Liver (tissue), 8 donors: ENCODE measurements at regions not wholly inside any gene's neighbourhood (a gene's known extent, or its start where the extent isn't known, plus 50 kb on each side); places are given as distances from the start of the nearest gene placed in this dataset.

Experiments
- DNase-seq: peaks from one replicate; pipeline ENCODE4 v3.0.0-alpha.2; 2017; ENCODE audit warnings: low spot score
- H3K27ac ChIP-seq, 2 donors: one replicate each; pipeline ENCODE4 v1.7.0; 2013; ENCODE audit warnings: inconsistent platforms in 2 of 2, low read length in 2 of 2, control low read depth in 1 of 2, low read depth in 1 of 2, mild to moderate bottlenecking in 1 of 2
- H3K27me3 ChIP-seq, 4 donors: one replicate each; pipeline versions ENCODE4 v1.6.1 to v1.7.0; 2013; ENCODE audit warnings: low read length in 3 of 4, inconsistent platforms in 1 of 4, mild to moderate bottlenecking in 1 of 4, moderate library complexity in 1 of 4; ENCODE audit not compliant: control insufficient read depth in 4 of 4, insufficient read depth in 4 of 4
- H3K36me3 ChIP-seq, 4 donors: one replicate each; pipeline versions ENCODE4 v1.6.1 to v1.7.0; 2013; ENCODE audit warnings: low read length in 3 of 4, mild to moderate bottlenecking in 3 of 4, low read depth in 1 of 4, moderate library complexity in 1 of 4; ENCODE audit not compliant: control insufficient read depth in 4 of 4, insufficient read depth in 3 of 4
- H3K4me1 ChIP-seq, 4 donors: one replicate each; pipeline versions ENCODE4 v1.6.1 to v1.7.0; 2013; ENCODE audit warnings: low read length in 3 of 4, mild to moderate bottlenecking in 3 of 4, moderate library complexity in 1 of 4; ENCODE audit not compliant: control insufficient read depth in 4 of 4, insufficient read depth in 4 of 4
- H3K4me3 ChIP-seq, 3 donors: one replicate each; pipeline versions ENCODE4 v1.6.1 to v1.7.0; 2013; ENCODE audit warnings: low read length in 3 of 3, control low read depth in 1 of 3, low read depth in 1 of 3, mild to moderate bottlenecking in 1 of 3
- H3K9ac ChIP-seq, 2 donors: one replicate each; pipeline ENCODE4 v1.7.0; 2013; ENCODE audit warnings: low read length in 2 of 2, mild to moderate bottlenecking in 2 of 2, moderate library complexity in 2 of 2, control low read depth in 1 of 2, low read depth in 1 of 2
- H3K9me3 ChIP-seq, 4 donors: one replicate each; pipeline versions ENCODE4 v1.6.1 to v1.7.0; 2013; ENCODE audit warnings: low read length in 3 of 4; ENCODE audit not compliant: control insufficient read depth in 4 of 4
- EGR1 ChIP-seq, 2 donors: IDR thresholded peaks; 2 replicates each; pipeline ENCODE4 v1.6.1; 2016 to 2018; ENCODE audit warnings: antibody characterized with exemption in 2 of 2, low read depth in 2 of 2
- FOXA1 ChIP-seq: IDR thresholded peaks from 2 replicates; pipeline ENCODE4 v1.6.1; 2016; ENCODE audit warnings: antibody characterized with exemption
- FOXA2 ChIP-seq: IDR thresholded peaks from 2 replicates; pipeline ENCODE4 v1.6.1; 2016; ENCODE audit warnings: antibody characterized with exemption
- GABPA ChIP-seq, 2 donors: IDR thresholded peaks in 1 of 2; conservative IDR thresholded peaks in 1 of 2; 2 replicates each; pipeline ENCODE4 v1.6.1; 2016; ENCODE audit warnings: antibody characterized with exemption in 2 of 2, mild to moderate bottlenecking in 1 of 2, moderate library complexity in 1 of 2
- HNF4A ChIP-seq, 2 donors: conservative IDR thresholded peaks; 2 replicates each; pipeline ENCODE4 v1.6.1; 2016; ENCODE audit warnings: antibody characterized with exemption in 2 of 2, mild to moderate bottlenecking in 2 of 2
- HNF4G ChIP-seq: IDR thresholded peaks from 2 replicates; pipeline ENCODE4 v1.6.1; 2016; ENCODE audit warnings: antibody characterized with exemption
- JUND ChIP-seq, 2 donors: IDR thresholded peaks; 2 replicates each; pipeline ENCODE4 v1.6.1; 2016; ENCODE audit warnings: antibody characterized with exemption in 2 of 2
- NR2F2 ChIP-seq: IDR thresholded peaks from 2 replicates; pipeline ENCODE4 v1.6.1; 2016; ENCODE audit warnings: antibody characterized with exemption
- RAD21 ChIP-seq, 2 donors: IDR thresholded peaks; 2 replicates each; pipeline ENCODE4 v1.6.1; 2016; ENCODE audit warnings: antibody characterized with exemption in 2 of 2, mild to moderate bottlenecking in 2 of 2
- RXRA ChIP-seq, 2 donors: IDR thresholded peaks; 2 replicates each; pipeline ENCODE4 v1.6.1; 2017 to 2018; ENCODE audit warnings: antibody characterized with exemption in 2 of 2, mild to moderate bottlenecking in 1 of 2
- SP1 ChIP-seq: IDR thresholded peaks from 2 replicates; pipeline ENCODE4 v1.6.1; 2018; ENCODE audit warnings: antibody characterized with exemption, mild to moderate bottlenecking
- TAF1 ChIP-seq: conservative IDR thresholded peaks from 2 replicates; pipeline ENCODE4 v1.6.1; 2016; ENCODE audit warnings: antibody characterized with exemption, mild to moderate bottlenecking
- YY1 ChIP-seq: IDR thresholded peaks from 2 replicates; pipeline ENCODE4 v1.6.1; 2016; ENCODE audit warnings: antibody characterized with exemption, mild to moderate bottlenecking
- WGBS: extraction: QIAGEN DNeasy Blood & Tissue Kit; methylation state at CpG from one replicate; pipeline ENCODE4 v1.1.7; 2013; 5-methylcytosine and 5-hydroxymethylcytosine counted together
- TF ChIP-seq, protein P1 (sequence below): IDR thresholded peaks from 2 replicates; pipeline ENCODE4 v1.6.1; 2016; ENCODE audit warnings: antibody characterized with exemption
- TF ChIP-seq, protein P2 (sequence below): IDR thresholded peaks from 2 replicates; pipeline ENCODE4 v1.6.1; 2016; ENCODE audit warnings: antibody characterized with exemption, mild to moderate bottlenecking
- TF ChIP-seq, protein P3 (sequence below): IDR thresholded peaks from 2 replicates; pipeline ENCODE4 v1.6.1; 2016; ENCODE audit warnings: antibody characterized with exemption
- TF ChIP-seq, protein P4 (sequence below): IDR thresholded peaks from 2 replicates; pipeline ENCODE4 v1.6.1; 2016; ENCODE audit warnings: antibody characterized with exemption
- TF ChIP-seq, protein P5 (sequence below): fragments of 150-350 bp; IDR thresholded peaks from 2 replicates; pipeline ENCODE4 v1.5.1; 2017; ENCODE audit warnings: improper control_type of control experiment, low read depth, low read length; ENCODE audit not compliant: missing input control
- donor health status: healthy.
- donor health status: healthy.
- donor health status: healthy.
- donor health status: healthy.
- donor health status: healthy.

DNA sequence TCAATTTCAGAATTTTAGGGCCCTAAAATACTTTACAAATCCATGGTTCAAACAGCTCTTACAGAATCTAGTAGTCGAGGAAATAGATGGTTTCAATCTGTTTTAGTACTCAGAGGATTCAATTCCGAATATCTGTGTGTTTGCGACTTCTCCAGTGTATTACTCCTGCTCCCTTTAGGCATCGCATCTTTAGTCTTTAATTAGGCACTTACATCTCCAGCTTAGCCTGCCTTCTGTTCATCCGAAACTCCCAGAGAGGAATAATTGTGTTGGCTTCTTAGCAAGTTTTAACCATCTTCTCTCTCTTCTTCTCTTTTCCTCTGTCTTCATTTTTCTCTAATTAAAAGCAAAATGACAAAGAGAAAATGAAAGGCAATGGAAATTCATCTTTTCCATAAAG, 1901.3 kb upstream of the TENM3 start:
- H3K27me3 ChIP-seq = no peaks in the 10 kb centered on the region
- H3K36me3 ChIP-seq = no peaks in the 10 kb centered on the region
- no peaks in the 10 kb centered on the region for H3K4me1 ChIP-seq
- no peak for DNase-seq
- 80% methylated on average over 5 of the region's 5 CpGs for WGBS
- H3K9me3 ChIP-seq = no peaks in the 10 kb centered on the region
- no peak for TF ChIP-seq HNF4G
- TF ChIP-seq SP1 = no peak
- TF ChIP-seq, protein P1, sequence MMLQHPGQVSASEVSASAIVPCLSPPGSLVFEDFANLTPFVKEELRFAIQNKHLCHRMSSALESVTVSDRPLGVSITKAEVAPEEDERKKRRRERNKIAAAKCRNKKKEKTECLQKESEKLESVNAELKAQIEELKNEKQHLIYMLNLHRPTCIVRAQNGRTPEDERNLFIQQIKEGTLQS = no peak
- TF ChIP-seq FOXA2 = no peak
- no peak for TF ChIP-seq NR2F2
- TF ChIP-seq RXRA (IDR thresholded peaks at IDR 0.05) = no peak
- TF ChIP-seq TAF1 = no peak
- no peak for TF ChIP-seq EGR1 (IDR thresholded peaks at IDR 0.05; ENCODE audit: low read depth in 2 of 2)
- TF ChIP-seq YY1 = no peak
- no peak for TF ChIP-seq JUND (IDR thresholded peaks at IDR 0.05)
- TF ChIP-seq, protein P2, sequence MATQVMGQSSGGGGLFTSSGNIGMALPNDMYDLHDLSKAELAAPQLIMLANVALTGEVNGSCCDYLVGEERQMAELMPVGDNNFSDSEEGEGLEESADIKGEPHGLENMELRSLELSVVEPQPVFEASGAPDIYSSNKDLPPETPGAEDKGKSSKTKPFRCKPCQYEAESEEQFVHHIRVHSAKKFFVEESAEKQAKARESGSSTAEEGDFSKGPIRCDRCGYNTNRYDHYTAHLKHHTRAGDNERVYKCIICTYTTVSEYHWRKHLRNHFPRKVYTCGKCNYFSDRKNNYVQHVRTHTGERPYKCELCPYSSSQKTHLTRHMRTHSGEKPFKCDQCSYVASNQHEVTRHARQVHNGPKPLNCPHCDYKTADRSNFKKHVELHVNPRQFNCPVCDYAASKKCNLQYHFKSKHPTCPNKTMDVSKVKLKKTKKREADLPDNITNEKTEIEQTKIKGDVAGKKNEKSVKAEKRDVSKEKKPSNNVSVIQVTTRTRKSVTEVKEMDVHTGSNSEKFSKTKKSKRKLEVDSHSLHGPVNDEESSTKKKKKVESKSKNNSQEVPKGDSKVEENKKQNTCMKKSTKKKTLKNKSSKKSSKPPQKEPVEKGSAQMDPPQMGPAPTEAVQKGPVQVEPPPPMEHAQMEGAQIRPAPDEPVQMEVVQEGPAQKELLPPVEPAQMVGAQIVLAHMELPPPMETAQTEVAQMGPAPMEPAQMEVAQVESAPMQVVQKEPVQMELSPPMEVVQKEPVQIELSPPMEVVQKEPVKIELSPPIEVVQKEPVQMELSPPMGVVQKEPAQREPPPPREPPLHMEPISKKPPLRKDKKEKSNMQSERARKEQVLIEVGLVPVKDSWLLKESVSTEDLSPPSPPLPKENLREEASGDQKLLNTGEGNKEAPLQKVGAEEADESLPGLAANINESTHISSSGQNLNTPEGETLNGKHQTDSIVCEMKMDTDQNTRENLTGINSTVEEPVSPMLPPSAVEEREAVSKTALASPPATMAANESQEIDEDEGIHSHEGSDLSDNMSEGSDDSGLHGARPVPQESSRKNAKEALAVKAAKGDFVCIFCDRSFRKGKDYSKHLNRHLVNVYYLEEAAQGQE = no peak
- no peak for TF ChIP-seq GABPA (IDR thresholded peaks at IDR 0.05 in 1 of 2, conservative IDR thresholded peaks at IDR 0.05 in 1 of 2)
- TF ChIP-seq HNF4A (conservative IDR thresholded peaks at IDR 0.05) = no peak
- TF ChIP-seq, protein P3, sequence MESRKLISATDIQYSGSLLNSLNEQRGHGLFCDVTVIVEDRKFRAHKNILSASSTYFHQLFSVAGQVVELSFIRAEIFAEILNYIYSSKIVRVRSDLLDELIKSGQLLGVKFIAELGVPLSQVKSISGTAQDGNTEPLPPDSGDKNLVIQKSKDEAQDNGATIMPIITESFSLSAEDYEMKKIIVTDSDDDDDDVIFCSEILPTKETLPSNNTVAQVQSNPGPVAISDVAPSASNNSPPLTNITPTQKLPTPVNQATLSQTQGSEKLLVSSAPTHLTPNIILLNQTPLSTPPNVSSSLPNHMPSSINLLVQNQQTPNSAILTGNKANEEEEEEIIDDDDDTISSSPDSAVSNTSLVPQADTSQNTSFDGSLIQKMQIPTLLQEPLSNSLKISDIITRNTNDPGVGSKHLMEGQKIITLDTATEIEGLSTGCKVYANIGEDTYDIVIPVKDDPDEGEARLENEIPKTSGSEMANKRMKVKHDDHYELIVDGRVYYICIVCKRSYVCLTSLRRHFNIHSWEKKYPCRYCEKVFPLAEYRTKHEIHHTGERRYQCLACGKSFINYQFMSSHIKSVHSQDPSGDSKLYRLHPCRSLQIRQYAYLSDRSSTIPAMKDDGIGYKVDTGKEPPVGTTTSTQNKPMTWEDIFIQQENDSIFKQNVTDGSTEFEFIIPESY = no peak
- TF ChIP-seq RAD21 (IDR thresholded peaks at IDR 0.05) = no peak
- TF ChIP-seq, protein P4, sequence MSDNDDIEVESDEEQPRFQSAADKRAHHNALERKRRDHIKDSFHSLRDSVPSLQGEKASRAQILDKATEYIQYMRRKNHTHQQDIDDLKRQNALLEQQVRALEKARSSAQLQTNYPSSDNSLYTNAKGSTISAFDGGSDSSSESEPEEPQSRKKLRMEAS = no peak
- TF ChIP-seq, protein P5, sequence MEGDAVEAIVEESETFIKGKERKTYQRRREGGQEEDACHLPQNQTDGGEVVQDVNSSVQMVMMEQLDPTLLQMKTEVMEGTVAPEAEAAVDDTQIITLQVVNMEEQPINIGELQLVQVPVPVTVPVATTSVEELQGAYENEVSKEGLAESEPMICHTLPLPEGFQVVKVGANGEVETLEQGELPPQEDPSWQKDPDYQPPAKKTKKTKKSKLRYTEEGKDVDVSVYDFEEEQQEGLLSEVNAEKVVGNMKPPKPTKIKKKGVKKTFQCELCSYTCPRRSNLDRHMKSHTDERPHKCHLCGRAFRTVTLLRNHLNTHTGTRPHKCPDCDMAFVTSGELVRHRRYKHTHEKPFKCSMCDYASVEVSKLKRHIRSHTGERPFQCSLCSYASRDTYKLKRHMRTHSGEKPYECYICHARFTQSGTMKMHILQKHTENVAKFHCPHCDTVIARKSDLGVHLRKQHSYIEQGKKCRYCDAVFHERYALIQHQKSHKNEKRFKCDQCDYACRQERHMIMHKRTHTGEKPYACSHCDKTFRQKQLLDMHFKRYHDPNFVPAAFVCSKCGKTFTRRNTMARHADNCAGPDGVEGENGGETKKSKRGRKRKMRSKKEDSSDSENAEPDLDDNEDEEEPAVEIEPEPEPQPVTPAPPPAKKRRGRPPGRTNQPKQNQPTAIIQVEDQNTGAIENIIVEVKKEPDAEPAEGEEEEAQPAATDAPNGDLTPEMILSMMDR = no peak
- TF ChIP-seq FOXA1 = no peak
- H3K27ac ChIP-seq = no peak overlapping the region
- H3K9ac ChIP-seq = no peak overlapping the region
- no peak overlapping the region for H3K4me3 ChIP-seq

DNA sequence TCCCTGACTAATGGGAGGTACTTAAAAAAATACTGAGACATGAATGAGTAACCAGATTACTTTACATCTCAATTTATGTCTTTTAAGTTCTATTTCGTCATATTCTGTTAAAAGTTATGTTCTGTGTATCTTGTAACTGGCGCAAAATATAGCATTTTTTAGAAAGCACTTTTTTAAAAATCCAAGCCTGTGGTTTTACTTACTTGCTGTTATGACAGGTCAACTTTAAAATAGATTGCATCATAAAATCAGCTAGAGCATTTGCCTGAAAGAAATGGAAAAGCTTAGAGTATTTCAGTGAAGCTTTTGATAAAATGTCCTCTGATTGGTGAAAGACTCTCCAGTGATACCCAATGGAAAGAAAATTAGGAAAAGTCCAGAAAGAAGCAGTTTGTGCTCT, 1892.3 kb upstream of the TENM3 start:
- Histone ChIP-seq H3K36me3 (no peaks in the 10 kb centered on the region), H3K4me3 (no peak overlapping the region), H3K27ac (no peak overlapping the region), H3K9ac (no peak overlapping the region), H3K4me1 (no peaks in the 10 kb centered on the region), H3K9me3 (no peaks in the 10 kb centered on the region), H3K27me3 (no peaks in the 10 kb centered on the region)
- TF ChIP-seq JUND (IDR thresholded peaks at IDR 0.05) = no peak
- no peak for TF ChIP-seq FOXA2
- TF ChIP-seq, protein P1 = no peak
- TF ChIP-seq RAD21 (IDR thresholded peaks at IDR 0.05) = no peak
- no peak for TF ChIP-seq HNF4G
- no peak for DNase-seq
- WGBS = 74% methylated on average over 2 of the region's 2 CpGs
